Panc1 (cell line): ENCODE measurements at regions not wholly inside any gene's neighbourhood (a gene's known extent, or its start where the extent isn't known, plus 50 kb on each side); places are given as distances from the start of the nearest gene placed in this dataset.

Source experiments
- ATAC-seq: fragments of 200-7000 bp; cut with Tn5 transposase; 2 replicates; pipeline ENCODE4 v1.9.1; 2020; ENCODE audit warnings: mild to moderate bottlenecking, moderate library complexity
- BruUV-seq: library from RNA; stranded (reverse); fragments of 400-500 nt; replicated peaks from 2 replicates; lab custom pipeline; 2021; lab: Mats Ljungman, UMichigan
- CTCF ChIA-PET: fragments of 300-600 bp; sonication (Branson Sonifier 250); formaldehyde crosslinking; loops from one replicate; lab custom pipeline; 2022; ENCODE audit warnings: antibody characterized with exemption; lab: Charles Lee
- POLR2A ChIA-PET: fragments of 300-600 bp; sonication (Branson Sonifier 250); formaldehyde crosslinking; loops from one replicate; lab custom pipeline; 2022; ENCODE audit warnings: antibody characterized with exemption; lab: Charles Lee
- DNase-seq: peaks from one replicate; pipeline ENCODE4 v3.0.0-alpha.2; 2010; ENCODE audit warnings: low read depth, low spot score
- H3K27ac ChIP-seq: 2 replicates; pipeline ENCODE4 v1.5.1; 2011; ENCODE audit warnings: mild to moderate bottlenecking, low read length, inconsistent platforms
- H3K27me3 ChIP-seq: fragments of 200-500 bp; sonication (Bioruptor generic); 2 replicates; pipeline ENCODE4 v1.6.0; 2014; ENCODE audit warnings: low read length, inconsistent platforms; ENCODE audit not compliant: control insufficient read depth, insufficient read depth
- H3K36me3 ChIP-seq: fragments of 200-500 bp; sonication (Bioruptor generic); 2 replicates; pipeline ENCODE4 v1.5.1; 2014; ENCODE audit warnings: inconsistent platforms, mild to moderate bottlenecking, low read length, moderate library complexity; ENCODE audit not compliant: control insufficient read depth, insufficient read depth
- H3K4me1 ChIP-seq: 2 replicates; pipeline ENCODE4 v1.5.1; 2011; ENCODE audit warnings: inconsistent platforms, mild to moderate bottlenecking, low read length, moderate library complexity; ENCODE audit not compliant: control insufficient read depth, insufficient read depth
- H3K4me3 ChIP-seq, 2 experiments: 2 replicates each; pipeline ENCODE4 v1.5.1; 2011 to 2012; ENCODE audit warnings: low read depth in 2 of 2, low read length in 2 of 2, mild to moderate bottlenecking in 2 of 2, inconsistent platforms in 1 of 2, moderate library complexity in 1 of 2
- H3K9me3 ChIP-seq: fragments of 200-500 bp; sonication (Bioruptor generic); 2 replicates; pipeline ENCODE4 v1.5.1; 2014; ENCODE audit warnings: low read depth, mild to moderate bottlenecking, inconsistent platforms, low read length, moderate library complexity; ENCODE audit not compliant: control insufficient read depth, insufficient read depth
- CTCF ChIP-seq: fragments of 450-650 bp; IDR thresholded peaks from 2 replicates; pipeline ENCODE4 v1.5.1; 2017; ENCODE audit warnings: mild to moderate bottlenecking
- POLR2AphosphoS5 ChIP-seq: IDR thresholded peaks from 2 replicates; pipeline ENCODE4 v1.6.1; 2012; ENCODE audit warnings: mild to moderate bottlenecking, low read depth, low read length, moderate library complexity
- REST ChIP-seq, 2 experiments: IDR thresholded peaks; 2 replicates each; pipeline ENCODE4 v1.6.1; 2011 to 2012; ENCODE audit warnings: low read depth in 2 of 2, control low read depth in 1 of 2, low read length in 1 of 2, mild to moderate bottlenecking in 1 of 2, moderate library complexity in 1 of 2; ENCODE audit not compliant: insufficient read depth in 1 of 2
- SIN3A ChIP-seq: IDR thresholded peaks from 2 replicates; pipeline ENCODE4 v1.6.1; 2012; ENCODE audit warnings: low read depth, mild to moderate bottlenecking, low read length, moderate library complexity, borderline replicate concordance; ENCODE audit not compliant: insufficient read depth
- TCF7L2 ChIP-seq: IDR thresholded peaks from 2 replicates; pipeline ENCODE4 v1.6.1; 2011; ENCODE audit warnings: mild to moderate bottlenecking, low read depth, low read length, inconsistent platforms
- in situ Hi-C: cut with HindIII; loops from 2 replicates; pipeline ENCODE4 v1.10.0; 2016; ENCODE audit warnings: low sequenced_read_pairs, low pct_unique_long_range_greater_than_20kb
- intact Hi-C: fragments of 100-400 bp; cut with micrococcal nuclease; formaldehyde crosslinking; loops from one replicate; pipeline ENCODE4 v1.10.0; 2022; ENCODE audit not compliant: unreplicated experiment

GRCh38 chr4:177185579-177185978, 124.1 kb upstream of the NEIL3 start:
- BruUV-seq, result no TSS peak
- DNase-seq, result no peak
- no peaks in the 10 kb centered on the region for H3K27me3 ChIP-seq
- in situ Hi-C loops, result no loop called here
- H3K4me1 ChIP-seq, result no peaks in the 10 kb centered on the region
- no peaks in the 10 kb centered on the region for H3K9me3 ChIP-seq
- ATAC-seq, result no peak
- H3K36me3 ChIP-seq, result no peaks in the 10 kb centered on the region
- TF ChIP-seq REST (IDR thresholded peaks at IDR 0.05; ENCODE audit: insufficient read depth in 1 of 2, low read depth in 2 of 2, low read length in 1 of 2) (no peak), TCF7L2 (no peak), CTCF (no peak)
- H3K27ac ChIP-seq, result no peak overlapping the region
- ChIA-PET CTCF (no interaction called here), POLR2A (no interaction called here)
- intact Hi-C loops, result no loop called here
- H3K4me3 ChIP-seq, result no peak overlapping the region

GRCh38 chr4:177187371-177187770, 122.3 kb upstream of the NEIL3 start:
- Histone ChIP-seq H3K36me3 (no peaks in the 10 kb centered on the region), H3K4me3 (no peak overlapping the region), H3K4me1 (no peaks in the 10 kb centered on the region), H3K9me3 (no peaks in the 10 kb centered on the region), H3K27ac (no peak overlapping the region), H3K27me3 (no peaks in the 10 kb centered on the region)
- DNase-seq (no peak), ATAC-seq (no peak)
- ChIA-PET POLR2A (no interaction called here), CTCF (no interaction called here)
- intact Hi-C loops (no loop called here), in situ Hi-C loops (no loop called here)
- TF ChIP-seq TCF7L2 (no peak), SIN3A (no peak), POLR2AphosphoS5 (no peak), CTCF (no peak), REST (IDR thresholded peaks at IDR 0.05; ENCODE audit: insufficient read depth in 1 of 2, low read depth in 2 of 2, low read length in 1 of 2) (no peak)
- no TSS peak for BruUV-seq
